Transverse colon (tissue), 4 donors: ENCODE measurements at regions not wholly inside any gene's neighbourhood (a gene's known extent, or its start where the extent isn't known, plus 50 kb on each side); places are given as distances from the start of the nearest gene placed in this dataset.

Experiments
- DNase-seq: peaks from one replicate; pipeline ENCODE4 v3.0.0-alpha.2; 2019
- H3K27ac ChIP-seq, 4 donors: fragments of 200-600 bp; sonication (generic); 2 replicates each; pipeline ENCODE4 v1.5.1; 2016 to 2018; ENCODE audit warnings: inconsistent platforms in 4 of 4
- H3K27me3 ChIP-seq: fragments of 200-600 bp; sonication (generic); 2 replicates; pipeline ENCODE4 v1.5.1; 2017; ENCODE audit warnings: inconsistent platforms
- H3K36me3 ChIP-seq, 4 donors: fragments of 200-600 bp; sonication (generic); 2 replicates each; pipeline ENCODE4 v1.5.1; 2017 to 2019; ENCODE audit warnings: inconsistent platforms in 4 of 4
- H3K4me1 ChIP-seq, 4 donors: fragments of 200-600 bp; sonication (generic); 2 replicates each; pipeline ENCODE4 v1.5.1; 2017 to 2020; ENCODE audit warnings: inconsistent platforms in 4 of 4
- H3K4me3 ChIP-seq, 4 donors: fragments of 200-600 bp; sonication (generic); 1 replicate in 1 of 4; 2 replicates in 3 of 4; pipeline versions ENCODE4 v1.5.1 to v1.6.1; 2017 to 2019; ENCODE audit warnings: inconsistent platforms in 4 of 4
- H3K9me3 ChIP-seq, 2 donors: fragments of 200-600 bp; sonication (generic); 2 replicates each; pipeline ENCODE4 v1.5.1; 2017 to 2019; ENCODE audit warnings: inconsistent platforms in 2 of 2
- EP300 ChIP-seq: sonication (generic); formaldehyde crosslinking; IDR thresholded peaks from one replicate; pipeline ENCODE4 v1.6.1; 2017; ENCODE audit warnings: antibody characterized with exemption, low read depth
- POLR2A ChIP-seq: fragments of 450-650 bp; IDR thresholded peaks from one replicate; pipeline ENCODE4 v1.6.1; 2016; ENCODE audit warnings: antibody characterized with exemption, mild to moderate bottlenecking, moderate library complexity
- POLR2AphosphoS5 ChIP-seq, 3 donors: sonication (generic); formaldehyde crosslinking; IDR thresholded peaks; one replicate each; pipeline ENCODE4 v1.6.1; 2016; ENCODE audit warnings: antibody characterized with exemption in 3 of 3
- WGBS, 2 donors: methylation state at CpG; one replicate each; pipeline ENCODE4 v1.1.5; 2018; ENCODE audit warnings: low coverage in 1 of 2; 5-methylcytosine and 5-hydroxymethylcytosine counted together
- in situ Hi-C, 4 donors: fragments of 200-750 bp; cut with MboI; loops; one replicate each; pipeline versions ENCODE4 v1.15.0 to v1.15.1; 2017; ENCODE audit warnings: low sequenced_read_pairs in 3 of 4, low pct_ligation_motif_present in 1 of 4, low pct_unique_long_range_greater_than_20kb in 1 of 4
- intact Hi-C: fragments of 100-400 bp; cut with DNase I; formaldehyde crosslinking; loops from one replicate; pipeline ENCODE4 v1.15.1; 2023; ENCODE audit warnings: low total_unique reads
- TF ChIP-seq, protein P1 (sequence below), 5 experiments: fragments of 200-600 bp in 3 of 5; fragments of 450-650 bp in 2 of 5; sonication (generic) in 3 of 5; IDR thresholded peaks; 1 replicate in 2 of 5; 2 replicates in 3 of 5; pipeline ENCODE4 v1.5.1; 2016 to 2017; ENCODE audit warnings: antibody characterized with exemption in 5 of 5, inconsistent platforms in 3 of 5, mild to moderate bottlenecking in 2 of 5, moderate library complexity in 1 of 5

DNA sequence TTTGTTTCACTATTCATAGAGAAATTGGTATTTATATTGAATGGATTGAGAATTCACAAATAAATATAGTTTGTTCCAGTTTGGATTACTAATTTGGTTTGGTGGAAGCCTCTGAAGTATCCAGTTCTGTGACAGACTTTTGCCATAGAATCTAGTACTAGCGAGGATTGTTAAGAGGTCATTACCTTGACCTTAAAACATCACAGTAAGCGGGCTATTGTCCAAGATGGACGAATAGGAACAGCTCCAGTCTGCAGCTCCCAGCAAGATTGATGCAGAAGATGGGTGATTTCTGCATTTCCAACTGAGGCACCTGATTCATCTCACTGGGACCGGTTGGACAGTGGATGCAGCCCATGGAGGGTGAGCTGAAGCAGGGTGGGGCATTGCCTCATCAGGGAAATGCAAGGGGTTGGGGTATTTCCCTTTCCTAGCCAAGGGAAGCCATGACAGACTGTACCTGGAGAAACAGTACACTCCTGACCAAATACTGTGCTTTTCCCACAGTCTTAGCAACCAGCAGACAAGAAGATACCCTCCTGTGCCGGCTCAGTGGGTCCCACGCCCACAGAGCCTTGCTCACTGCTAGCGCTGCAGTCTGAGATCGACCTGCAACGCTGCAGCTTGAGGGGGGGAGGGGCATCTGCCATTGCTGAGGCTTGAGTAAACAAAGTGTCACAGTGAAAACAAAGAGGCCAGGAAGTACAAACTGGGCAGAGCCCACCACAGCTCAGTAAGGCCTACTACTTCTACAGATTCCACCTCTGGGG, 66.4 kb upstream of the NEDD9 start:
- peaks cover 0 to 14% (median 5%) of the 10 kb centered on the region in 4 donors for H3K4me1 ChIP-seq
- in situ Hi-C loops (no loop called here), intact Hi-C loops (no loop called here)
- H3K27ac ChIP-seq, result no peak overlapping the region
- H3K9me3 ChIP-seq, result peaks cover 0 to 4% of the 10 kb centered on the region in 2 donors
- WGBS, 2 donors, result 69 to 88% methylated on average over 1 to 9 of the region's 9 CpGs
- no peaks in the 10 kb centered on the region for H3K27me3 ChIP-seq
- TF ChIP-seq EP300, result no peak
- TF ChIP-seq, protein P1, sequence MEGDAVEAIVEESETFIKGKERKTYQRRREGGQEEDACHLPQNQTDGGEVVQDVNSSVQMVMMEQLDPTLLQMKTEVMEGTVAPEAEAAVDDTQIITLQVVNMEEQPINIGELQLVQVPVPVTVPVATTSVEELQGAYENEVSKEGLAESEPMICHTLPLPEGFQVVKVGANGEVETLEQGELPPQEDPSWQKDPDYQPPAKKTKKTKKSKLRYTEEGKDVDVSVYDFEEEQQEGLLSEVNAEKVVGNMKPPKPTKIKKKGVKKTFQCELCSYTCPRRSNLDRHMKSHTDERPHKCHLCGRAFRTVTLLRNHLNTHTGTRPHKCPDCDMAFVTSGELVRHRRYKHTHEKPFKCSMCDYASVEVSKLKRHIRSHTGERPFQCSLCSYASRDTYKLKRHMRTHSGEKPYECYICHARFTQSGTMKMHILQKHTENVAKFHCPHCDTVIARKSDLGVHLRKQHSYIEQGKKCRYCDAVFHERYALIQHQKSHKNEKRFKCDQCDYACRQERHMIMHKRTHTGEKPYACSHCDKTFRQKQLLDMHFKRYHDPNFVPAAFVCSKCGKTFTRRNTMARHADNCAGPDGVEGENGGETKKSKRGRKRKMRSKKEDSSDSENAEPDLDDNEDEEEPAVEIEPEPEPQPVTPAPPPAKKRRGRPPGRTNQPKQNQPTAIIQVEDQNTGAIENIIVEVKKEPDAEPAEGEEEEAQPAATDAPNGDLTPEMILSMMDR (IDR thresholded peaks at IDR 0.05), result no peak
- no peak for TF ChIP-seq POLR2A
- TF ChIP-seq POLR2AphosphoS5 (IDR thresholded peaks at IDR 0.05), result no peak
- no peaks in the 10 kb centered on the region for H3K36me3 ChIP-seq
- no peak overlapping the region for H3K4me3 ChIP-seq
- no peak for DNase-seq

DNA sequence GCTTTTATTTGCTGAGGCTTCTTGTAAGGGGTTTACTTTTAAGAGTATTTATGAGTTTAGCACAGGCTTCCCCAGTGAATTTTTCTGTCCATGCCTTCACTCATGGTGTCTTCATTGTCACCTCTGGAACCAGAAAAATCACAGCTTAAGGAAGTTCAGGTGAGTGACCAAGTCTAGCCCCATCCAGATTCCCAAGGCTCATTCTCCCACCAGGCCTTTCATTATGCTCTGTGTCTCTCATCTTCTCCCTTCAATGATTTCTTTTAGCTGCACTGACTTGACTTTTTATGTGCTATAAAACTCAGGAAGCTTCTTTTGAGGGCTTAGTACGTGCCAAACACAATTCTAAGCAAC, 64.9 kb upstream of the NEDD9 start:
- Histone ChIP-seq H3K4me1 (peaks cover 0 to 22% (median 9%) of the 10 kb centered on the region in 4 donors), H3K36me3 (no peaks in the 10 kb centered on the region), H3K27ac (peak overlapping the region; percentile 42 to 74 (median 66)), H3K9me3 (peaks cover 0 to 4% of the 10 kb centered on the region in 2 donors), H3K4me3 (no peak overlapping the region), H3K27me3 (no peaks in the 10 kb centered on the region)
- DNase-seq, result no peak
- TF ChIP-seq POLR2A (no peak), POLR2AphosphoS5 (IDR thresholded peaks at IDR 0.05) (no peak), EP300 (no peak)
- TF ChIP-seq, protein P1 (IDR thresholded peaks at IDR 0.05), result no peak
- in situ Hi-C loops (no loop called here), intact Hi-C loops (no loop called here)
- WGBS, 2 donors, result 54 to 57% methylated on average over 1 of the region's 1 CpG

DNA sequence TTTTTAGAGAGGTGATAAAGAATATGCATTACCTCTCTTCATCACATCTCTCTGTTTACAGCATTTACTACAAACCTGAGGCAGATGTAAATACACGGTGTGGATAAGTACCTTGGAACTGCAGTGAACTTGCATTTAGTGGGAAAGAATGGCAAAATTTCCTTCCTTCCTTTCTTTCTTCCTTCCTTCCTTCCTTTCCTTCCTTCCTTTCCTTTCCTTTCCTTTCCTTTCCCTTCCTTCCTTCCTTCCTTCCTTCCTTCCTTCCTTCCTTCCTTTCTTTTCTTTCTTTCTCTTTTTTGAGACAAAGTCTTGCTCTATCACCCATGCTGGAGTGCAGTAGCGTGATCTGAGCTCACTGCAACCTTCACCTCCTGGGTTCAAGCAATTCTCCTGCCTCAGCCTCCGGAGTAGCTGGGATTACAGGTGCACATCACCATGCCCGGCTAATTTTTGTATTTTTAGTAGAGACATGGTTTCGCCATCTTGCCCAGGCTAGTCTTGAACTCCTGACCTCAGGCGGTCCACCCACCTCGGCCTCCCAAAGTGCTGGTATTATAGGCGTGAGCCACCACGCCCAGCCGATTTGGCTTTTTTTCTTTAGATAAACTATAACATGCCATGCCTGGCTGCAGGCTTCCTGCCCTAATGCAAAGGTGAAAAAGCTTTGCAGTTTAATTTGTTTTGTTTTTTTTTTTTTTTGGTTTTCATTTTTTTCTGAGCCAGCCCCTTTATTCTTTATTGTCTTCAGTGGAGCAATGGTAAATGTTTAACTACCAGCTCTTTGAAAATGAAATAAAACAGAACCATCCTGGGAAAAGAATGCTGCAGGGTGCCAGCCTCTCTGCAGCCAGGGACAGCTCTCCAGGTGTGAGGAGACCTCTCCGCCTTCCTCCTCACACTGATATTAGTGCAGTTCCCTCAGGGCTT, 64.2 kb upstream of the NEDD9 start:
- H3K27ac ChIP-seq, result peak overlapping the region; percentile 42 to 74 (median 66)
- H3K27me3 ChIP-seq, result no peaks in the 10 kb centered on the region
- peaks cover 0 to 4% of the 10 kb centered on the region in 2 donors for H3K9me3 ChIP-seq
- TF ChIP-seq, protein P1 (IDR thresholded peaks at IDR 0.05), result no peak
- TF ChIP-seq EP300 (no peak), POLR2A (no peak), POLR2AphosphoS5 (IDR thresholded peaks at IDR 0.05) (no peak)
- intact Hi-C loops, result no loop called here
- no peak overlapping the region for H3K4me3 ChIP-seq
- in situ Hi-C loops, result no loop called here
- peaks cover 0 to 28% (median 9%) of the 10 kb centered on the region in 4 donors for H3K4me1 ChIP-seq
- 46 to 63% methylated on average over 6 to 11 of the region's 11 CpGs for WGBS, 2 donors
- peak; percentile 54 for DNase-seq
- no peaks in the 10 kb centered on the region for H3K36me3 ChIP-seq

DNA sequence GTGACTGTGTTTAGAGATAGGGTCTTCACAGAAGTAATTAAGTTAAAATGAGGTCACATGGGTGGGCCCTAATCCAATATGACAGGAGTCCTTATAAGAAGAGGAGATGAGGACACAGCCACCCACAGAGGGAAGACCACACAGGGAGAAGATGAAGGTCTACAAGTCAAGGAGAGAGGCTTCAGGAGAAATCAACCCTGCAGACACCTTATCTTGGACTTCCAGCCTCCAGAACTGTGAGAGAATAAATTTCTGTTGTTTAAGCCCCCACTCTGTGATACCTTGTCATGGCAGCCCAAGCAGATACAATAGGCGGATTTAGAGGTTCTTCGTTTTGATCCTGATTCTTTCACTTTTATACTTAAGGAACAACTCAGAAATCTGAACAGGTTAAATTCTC, 63.5 kb upstream of the NEDD9 start:
- no peak for DNase-seq
- in situ Hi-C loops (no loop called here), intact Hi-C loops (no loop called here)
- Histone ChIP-seq H3K4me3 (no peak overlapping the region), H3K36me3 (no peaks in the 10 kb centered on the region), H3K4me1 (peaks cover 0 to 29% (median 9%) of the 10 kb centered on the region in 4 donors), H3K9me3 (peaks cover 0 to 3% of the 10 kb centered on the region in 2 donors), H3K27me3 (no peaks in the 10 kb centered on the region), H3K27ac (no peak overlapping the region)
- WGBS, 2 donors, result 94 to 100% methylated on average over 2 of the region's 2 CpGs
- TF ChIP-seq EP300 (no peak), POLR2A (no peak), POLR2AphosphoS5 (IDR thresholded peaks at IDR 0.05) (no peak)
- TF ChIP-seq, protein P1 (IDR thresholded peaks at IDR 0.05), result no peak
